ENCODE measurements at regions not wholly inside any gene's neighbourhood (a gene's known extent, or its start where the extent isn't known, plus 50 kb on each side); places are given as distances from the start of the nearest gene placed in this dataset.

DNA sequence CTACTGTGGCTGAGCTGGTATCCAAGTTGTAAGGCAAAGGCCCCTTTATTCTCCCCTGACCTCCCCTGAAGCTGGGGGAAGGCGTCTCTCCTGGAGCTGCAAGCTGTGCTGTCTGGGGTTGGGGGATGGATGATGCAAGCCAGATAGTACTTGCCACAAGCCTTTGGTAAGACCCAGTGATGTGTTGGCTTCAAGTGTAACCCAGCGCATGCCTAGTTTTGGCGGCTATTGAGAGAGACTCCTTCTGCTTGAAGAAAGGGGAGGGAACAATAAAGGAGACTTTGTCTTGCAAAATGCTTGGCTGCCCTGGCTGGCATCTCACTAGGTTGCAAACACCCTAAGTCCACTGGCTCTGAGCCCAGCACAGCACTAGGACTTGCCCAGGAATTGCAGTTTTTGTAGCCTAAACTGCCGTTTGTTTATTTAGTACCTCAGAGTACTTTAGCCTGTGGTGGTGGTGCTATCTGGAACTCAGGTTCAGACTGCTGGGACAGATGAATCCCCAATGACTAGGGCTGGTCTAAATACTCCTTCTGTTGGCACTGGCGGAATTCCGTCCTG lies 108.2 kb downstream of the TNFSF13B start:
- Histone ChIP-seq H3K23ac (ENCODE audit: insufficient read length, low read depth, low read length) (no peak overlapping the region), H2BK20ac (ENCODE audit: low read depth, low read length, poor library complexity, severe bottlenecking) (no peak overlapping the region), H2BK5ac (ENCODE audit: insufficient read length, low read length) (no peak overlapping the region), H3K9me3 (ENCODE audit: control insufficient read depth, low read depth, low read length) (no peaks in the 10 kb centered on the region), H3K56ac (ENCODE audit: insufficient read length, low read depth, low read length) (no peak overlapping the region), H3K4me1 (ENCODE audit: insufficient read depth, low read length) (no peaks in the 10 kb centered on the region), H3K27me3 (ENCODE audit: insufficient read depth, low read length) (no peaks in the 10 kb centered on the region), H3K79me1 (ENCODE audit: insufficient read depth, low read depth, low read length, poor library complexity, severe bottlenecking) (no peaks in the 10 kb centered on the region), H3K27ac (ENCODE audit: insufficient read length, low read depth, low read length) (no peak overlapping the region), H3K14ac (ENCODE audit: insufficient read depth, low read length) (no peak overlapping the region), H3K18ac (ENCODE audit: insufficient read length, low read depth, low read length) (no peak overlapping the region), H3K4ac (ENCODE audit: low read depth, low read length) (no peak overlapping the region), H2BK120ac (ENCODE audit: low read depth, low read length, poor library complexity, severe bottlenecking) (no peak overlapping the region), H2AFZ (ENCODE audit: low read length) (no peak overlapping the region), H2AK5ac (ENCODE audit: insufficient read length, low read length) (no peak overlapping the region), H3K23me2 (ENCODE audit: insufficient read length, low read depth, low read length, poor library complexity, severe bottlenecking) (no peaks in the 10 kb centered on the region), H4K8ac (replicated peaks; ENCODE audit: insufficient read length, low read depth, low read length) (no peak overlapping the region), H3T11ph (ENCODE audit: low read length) (no peak overlapping the region), H4K5ac (ENCODE audit: insufficient read length, low read depth, low read length) (no peak overlapping the region), H2BK15ac (ENCODE audit: low read depth, low read length) (no peak overlapping the region), H3K9ac (ENCODE audit: extremely low read depth, insufficient read length, low read length) (no peak overlapping the region), H4K91ac (ENCODE audit: insufficient read length, low read depth, low read length) (no peak overlapping the region), H3K4me2 (ENCODE audit: insufficient read depth, insufficient read length, low read length) (no peak overlapping the region), H3K79me2 (ENCODE audit: insufficient read depth, low read length) (no peaks in the 10 kb centered on the region), H4K20me1 (ENCODE audit: control insufficient read depth, insufficient read depth, insufficient read length) (no peaks in the 10 kb centered on the region), H2BK12ac (ENCODE audit: insufficient read length, low read depth, low read length) (no peak overlapping the region)
- TF ChIP-seq, protein P1, sequence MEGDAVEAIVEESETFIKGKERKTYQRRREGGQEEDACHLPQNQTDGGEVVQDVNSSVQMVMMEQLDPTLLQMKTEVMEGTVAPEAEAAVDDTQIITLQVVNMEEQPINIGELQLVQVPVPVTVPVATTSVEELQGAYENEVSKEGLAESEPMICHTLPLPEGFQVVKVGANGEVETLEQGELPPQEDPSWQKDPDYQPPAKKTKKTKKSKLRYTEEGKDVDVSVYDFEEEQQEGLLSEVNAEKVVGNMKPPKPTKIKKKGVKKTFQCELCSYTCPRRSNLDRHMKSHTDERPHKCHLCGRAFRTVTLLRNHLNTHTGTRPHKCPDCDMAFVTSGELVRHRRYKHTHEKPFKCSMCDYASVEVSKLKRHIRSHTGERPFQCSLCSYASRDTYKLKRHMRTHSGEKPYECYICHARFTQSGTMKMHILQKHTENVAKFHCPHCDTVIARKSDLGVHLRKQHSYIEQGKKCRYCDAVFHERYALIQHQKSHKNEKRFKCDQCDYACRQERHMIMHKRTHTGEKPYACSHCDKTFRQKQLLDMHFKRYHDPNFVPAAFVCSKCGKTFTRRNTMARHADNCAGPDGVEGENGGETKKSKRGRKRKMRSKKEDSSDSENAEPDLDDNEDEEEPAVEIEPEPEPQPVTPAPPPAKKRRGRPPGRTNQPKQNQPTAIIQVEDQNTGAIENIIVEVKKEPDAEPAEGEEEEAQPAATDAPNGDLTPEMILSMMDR (conservative IDR thresholded peaks at IDR 0.05), result no peak
- no peak overlapping the region for H3K4me3 Mint-ChIP-seq
- no peaks in the 10 kb centered on the region for H3K4me1 Mint-ChIP-seq
- H3K27me3 Mint-ChIP-seq (ENCODE audit: low read depth), result peaks cover 4% of the 10 kb centered on the region
- no peak for DNase-seq
- no CpG with 5 or more reads among the region's 6 CpGs for WGBS (ENCODE audit: extremely low coverage, insufficient read length, low lambda C conversion rate)
- H3K36me3 Mint-ChIP-seq (ENCODE audit: insufficient read depth in 1 of 3, low read depth in 3 of 3), result no peaks in the 10 kb centered on the region
- H3K9me3 Mint-ChIP-seq, result peaks cover 4 to 5% of the 10 kb centered on the region in 2 experiments; a peak in 3 of 5 replicates
- H3K27ac Mint-ChIP-seq, result no peak overlapping the region
